Naive B cell (primary cell): ENCODE measurements at regions not wholly inside any gene's neighbourhood (a gene's known extent, or its start where the extent isn't known, plus 50 kb on each side); places are given as distances from the start of the nearest gene placed in this dataset.
A peak's percentile ranks its signal among the peaks of the same experiment; 100 is the strongest.
"Not testable (repeated sequence)": the region's sequence is repeated elsewhere in the genome, so short reads cannot be mapped to it uniquely, and the experiment has no call there.

ENCODE experiments used
- ATAC-seq, 2 donors: fragments of 150-1000 bp; cut with Tn5 transposase; 2 replicates each; pipeline ENCODE4 v1.10.0; 2021; ENCODE audit warnings: low read depth in 2 of 2, mild to moderate bottlenecking in 2 of 2, moderate library complexity in 2 of 2
- DNase-seq: peaks from one replicate; pipeline ENCODE4 v3.0.0; 2022
- H3K27ac Mint-ChIP-seq, 6 donors: one replicate each; pipeline ENCODE4 v1.8.0; 2020 to 2022; ENCODE audit warnings: mild to moderate bottlenecking in 6 of 6, mixed read lengths in 6 of 6, moderate library complexity in 5 of 6, inconsistent platforms in 2 of 6
- H3K27me3 Mint-ChIP-seq, 3 donors: one replicate each; pipeline ENCODE4 v1.8.0; 2021 to 2022; ENCODE audit warnings: mixed read lengths in 3 of 3, mild to moderate bottlenecking in 1 of 3
- H3K36me3 Mint-ChIP-seq, 2 donors: one replicate each; pipeline ENCODE4 v1.8.0; 2020 to 2022; ENCODE audit warnings: mixed read lengths in 2 of 2, inconsistent platforms in 1 of 2, mild to moderate bottlenecking in 1 of 2
- H3K4me1 Mint-ChIP-seq, 3 donors: one replicate each; pipeline ENCODE4 v1.8.0; 2020 to 2022; ENCODE audit warnings: mixed read lengths in 3 of 3, inconsistent platforms in 1 of 3, mild to moderate bottlenecking in 1 of 3, moderate library complexity in 1 of 3
- H3K4me3 Mint-ChIP-seq, 8 donors: one replicate each; pipeline ENCODE4 v1.8.0; 2020 to 2022; ENCODE audit warnings: mild to moderate bottlenecking in 8 of 8, mixed read lengths in 8 of 8, moderate library complexity in 8 of 8, inconsistent platforms in 2 of 8
- H3K9me3 Mint-ChIP-seq, 7 donors: one replicate each; pipeline ENCODE4 v1.8.0; 2020 to 2022; ENCODE audit warnings: mixed read lengths in 7 of 7, mild to moderate bottlenecking in 5 of 7, inconsistent platforms in 2 of 7, moderate library complexity in 1 of 7

DNA sequence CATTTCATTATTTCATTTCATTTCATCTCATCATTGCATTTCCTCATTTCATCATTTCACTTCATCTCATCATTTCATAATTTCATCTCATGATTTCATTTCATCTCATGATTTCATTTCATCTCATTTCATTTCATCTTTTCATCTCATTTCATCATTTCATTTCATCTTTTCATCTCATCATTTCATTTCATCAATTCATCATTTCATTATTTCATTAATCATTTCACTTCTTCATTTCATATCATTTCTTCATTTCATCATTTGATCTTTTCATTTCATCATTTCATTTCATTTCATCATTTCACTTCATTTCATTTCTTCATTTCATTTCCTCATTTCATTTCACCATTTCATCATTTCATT lies 176.8 kb downstream of the ZNF92 start:
- H3K27me3 Mint-ChIP-seq: peaks cover 0 to 15% (median 13%) of the 10 kb centered on the region in 3 donors
- H3K27ac Mint-ChIP-seq, H3K4me3 Mint-ChIP-seq, ATAC-seq, DNase-seq, H3K4me1 Mint-ChIP-seq, H3K9me3 Mint-ChIP-seq: not testable (repeated sequence)
- H3K36me3 Mint-ChIP-seq: peaks cover 0 to 15% of the 10 kb centered on the region in 2 donors

DNA sequence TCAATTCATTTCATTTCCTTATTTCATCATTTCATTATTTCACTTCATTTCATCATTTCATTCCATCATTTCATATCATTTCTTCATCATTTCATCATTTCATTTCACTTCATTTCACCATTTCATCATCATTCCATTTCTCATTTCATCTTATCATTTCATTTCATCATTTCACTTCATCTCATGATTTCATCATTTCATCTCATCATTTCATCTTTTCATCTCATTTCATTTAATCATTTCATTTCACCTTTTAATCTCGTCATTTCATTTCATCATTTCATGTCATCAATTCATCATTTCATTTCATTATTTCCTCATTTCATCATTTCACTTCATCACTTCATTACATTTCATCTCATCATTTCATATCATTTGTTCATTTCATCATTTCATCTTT lies 177.4 kb downstream of the ZNF92 start:
- not testable (repeated sequence) for H3K9me3 Mint-ChIP-seq, ATAC-seq, H3K4me1 Mint-ChIP-seq, DNase-seq
- Mint-ChIP-seq H3K27ac (peak overlapping the region in 2 of 6 donors; percentile 39 to 82), H3K4me3 (peak overlapping the region in 1 of 8 donors; percentile 5), H3K36me3 (peaks cover 0 to 15% of the 10 kb centered on the region in 2 donors), H3K27me3 (peaks cover 0 to 15% (median 13%) of the 10 kb centered on the region in 3 donors)

DNA sequence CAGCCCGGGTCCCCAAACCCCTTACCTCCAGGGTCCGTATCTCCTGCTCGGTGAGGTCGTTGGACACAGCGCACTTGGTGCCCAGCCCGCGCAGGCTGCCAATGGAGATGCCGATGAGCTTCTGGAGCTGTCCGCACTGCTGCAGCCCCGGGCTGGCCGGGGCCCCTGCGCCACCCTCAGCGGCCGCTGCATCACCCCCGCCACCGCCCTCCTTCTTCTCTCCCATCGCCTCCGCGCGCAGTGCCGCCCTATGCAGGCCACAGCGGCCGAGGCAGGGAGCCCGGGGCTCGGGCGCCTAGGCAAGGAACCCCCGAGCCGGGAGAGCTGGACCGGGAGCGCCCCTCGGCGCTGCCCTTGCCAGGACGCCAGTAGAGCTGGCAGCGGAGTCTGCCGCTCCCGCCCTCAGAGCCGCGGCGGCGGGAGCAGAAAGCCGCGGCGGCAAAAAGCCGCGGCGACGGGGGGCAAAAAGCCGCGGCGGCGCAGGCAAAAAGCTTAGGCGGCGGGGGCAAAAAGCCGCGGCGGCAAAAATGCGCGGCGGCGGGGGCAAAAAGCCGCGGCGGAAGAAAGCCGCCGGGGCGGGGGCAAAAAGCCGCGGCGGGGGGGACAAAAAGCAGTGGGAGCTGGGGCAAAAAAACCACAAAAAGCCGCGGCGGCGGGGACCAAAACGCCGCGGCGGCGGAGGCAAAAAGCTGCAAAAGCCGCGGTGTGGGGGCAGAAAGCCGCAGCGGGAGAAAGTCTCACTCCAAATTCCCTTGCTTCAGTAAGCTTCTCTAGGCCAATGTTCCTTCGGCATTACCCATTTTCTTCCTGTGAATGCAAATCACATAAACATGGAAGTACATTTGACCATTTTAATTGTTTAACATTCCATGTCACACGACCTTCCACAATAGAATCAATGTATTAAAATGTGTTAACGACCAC lies 181.2 kb downstream of the ZNF92 start:
- H3K27ac Mint-ChIP-seq, H3K9me3 Mint-ChIP-seq, DNase-seq, H3K4me1 Mint-ChIP-seq, H3K4me3 Mint-ChIP-seq, H3K36me3 Mint-ChIP-seq: not testable (repeated sequence)
- ATAC-seq: peak in 1 of 2 donors; percentile 28
- H3K27me3 Mint-ChIP-seq: peaks cover 4 to 13% (median 10%) of the 10 kb centered on the region in 3 donors

DNA sequence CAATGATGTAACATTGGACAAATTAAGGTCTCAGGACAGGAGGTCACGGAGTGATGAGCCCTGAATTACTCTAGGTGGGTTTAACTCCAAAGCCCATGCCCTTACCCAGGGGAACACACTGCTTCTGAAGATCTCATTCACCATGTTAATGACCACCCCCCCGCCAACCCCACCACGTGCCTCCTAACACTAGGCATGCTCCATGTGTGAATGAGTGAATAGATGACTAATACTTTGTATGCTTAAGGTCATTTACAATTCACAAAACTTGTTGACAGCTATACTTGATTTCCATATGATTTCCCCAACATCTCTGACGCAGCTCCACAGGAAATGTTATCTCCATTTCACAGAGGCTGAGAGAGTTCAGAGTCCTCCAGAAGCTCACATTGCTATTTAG lies 184.9 kb downstream of the ZNF92 start:
- not testable (repeated sequence) for H3K9me3 Mint-ChIP-seq, ATAC-seq, DNase-seq, H3K36me3 Mint-ChIP-seq, H3K27ac Mint-ChIP-seq, H3K4me1 Mint-ChIP-seq, H3K4me3 Mint-ChIP-seq
- peaks cover 4 to 10% (median 8%) of the 10 kb centered on the region in 3 donors for H3K27me3 Mint-ChIP-seq

DNA sequence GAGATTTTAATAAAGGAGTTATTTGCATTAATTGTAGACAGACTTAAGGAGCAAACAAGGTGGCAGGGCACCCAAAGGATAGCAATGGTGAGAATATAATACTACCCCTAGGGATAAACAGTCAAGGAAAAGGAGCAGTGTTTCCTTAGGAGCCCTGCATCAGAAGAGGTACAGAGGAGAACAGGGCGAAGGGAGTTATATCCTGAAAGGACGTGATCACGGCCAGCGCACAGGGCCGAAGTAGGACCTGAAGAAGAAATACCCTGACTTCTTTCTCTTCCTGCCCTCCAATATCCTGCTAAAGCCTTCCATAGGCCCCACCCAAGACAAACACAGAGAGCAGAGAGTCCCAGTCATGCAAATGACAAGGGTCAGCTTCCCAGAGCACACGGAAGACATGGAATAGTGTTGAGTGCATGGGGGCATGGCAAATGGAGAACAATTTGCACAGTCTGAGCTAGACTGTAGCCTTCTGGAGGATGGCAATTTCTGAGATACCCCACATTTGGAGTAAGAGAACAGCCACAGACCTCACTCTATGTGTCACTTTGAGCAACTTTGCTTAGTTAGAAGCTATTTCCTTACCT lies 188.2 kb downstream of the ZNF92 start:
- not testable (repeated sequence) for H3K27ac Mint-ChIP-seq, H3K4me1 Mint-ChIP-seq, ATAC-seq, H3K4me3 Mint-ChIP-seq, DNase-seq, H3K36me3 Mint-ChIP-seq, H3K9me3 Mint-ChIP-seq
- H3K27me3 Mint-ChIP-seq: peaks cover 4 to 10% (median 8%) of the 10 kb centered on the region in 3 donors

DNA sequence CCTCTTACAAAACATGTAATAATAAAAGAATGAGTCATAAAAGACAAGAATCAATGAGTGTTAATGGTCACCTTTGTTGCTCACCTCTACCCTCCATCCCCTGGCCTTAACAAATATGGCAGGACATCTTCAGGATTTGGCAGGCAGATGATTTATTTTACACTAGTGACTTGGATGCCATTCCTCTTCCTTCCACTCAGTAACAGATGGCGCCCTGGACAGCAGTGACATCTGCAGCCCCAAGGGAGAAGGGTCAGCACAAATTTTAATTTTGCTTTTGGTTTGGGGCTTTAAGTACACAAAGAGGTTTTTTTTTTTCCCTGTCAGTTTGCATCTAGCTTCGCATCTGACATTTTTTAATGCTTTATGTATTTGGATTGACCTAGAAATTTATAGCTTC lies 188.9 kb downstream of the ZNF92 start:
- H3K4me3 Mint-ChIP-seq, H3K27ac Mint-ChIP-seq, H3K36me3 Mint-ChIP-seq, H3K9me3 Mint-ChIP-seq, H3K4me1 Mint-ChIP-seq: not testable (repeated sequence)
- H3K27me3 Mint-ChIP-seq: peaks cover 4 to 10% (median 8%) of the 10 kb centered on the region in 3 donors
- ATAC-seq (peak; percentile 71 to 76), DNase-seq (peak; percentile 8)

DNA sequence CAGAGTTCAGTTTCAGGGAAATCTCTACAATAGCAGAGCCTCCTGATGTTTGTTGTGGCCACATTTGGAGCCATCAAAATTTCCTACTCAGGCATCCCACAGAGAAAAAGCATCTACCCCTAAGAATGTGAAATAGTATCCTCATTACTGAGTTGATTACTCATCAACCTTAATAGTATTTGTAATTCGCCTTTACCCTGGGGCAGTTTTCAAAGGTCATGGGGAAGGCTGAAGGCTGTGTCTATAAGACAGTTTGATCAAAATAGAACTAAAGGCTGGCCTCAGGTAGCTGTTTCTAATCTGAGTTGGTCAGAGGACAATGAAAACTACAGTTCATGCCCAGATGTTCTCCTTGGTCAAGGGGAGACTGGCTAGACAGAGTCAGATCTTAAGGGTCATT lies 189.7 kb downstream of the ZNF92 start:
- H3K36me3 Mint-ChIP-seq, H3K27ac Mint-ChIP-seq, ATAC-seq, DNase-seq, H3K9me3 Mint-ChIP-seq, H3K4me3 Mint-ChIP-seq, H3K4me1 Mint-ChIP-seq: not testable (repeated sequence)
- H3K27me3 Mint-ChIP-seq: peaks cover 4 to 10% (median 8%) of the 10 kb centered on the region in 3 donors

DNA sequence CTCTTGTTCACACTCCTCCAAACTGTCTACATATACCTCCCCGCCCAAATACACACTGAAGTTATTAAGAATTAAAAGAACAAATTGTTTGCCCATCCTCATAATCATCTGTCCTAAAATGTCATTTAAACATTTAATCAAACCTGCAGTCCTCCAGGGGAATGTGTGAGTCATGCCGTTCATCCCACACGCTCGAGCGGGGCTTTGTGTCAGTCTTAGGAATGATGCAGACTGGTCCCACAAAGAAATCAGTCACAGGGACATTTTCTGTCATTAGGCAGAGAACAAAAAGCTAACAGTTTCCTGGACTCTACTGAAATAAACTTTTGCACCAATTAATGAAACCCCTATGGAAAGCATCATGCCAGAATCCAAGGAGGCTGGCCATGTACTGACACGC lies 194.6 kb downstream of the ZNF92 start:
- H3K4me3 Mint-ChIP-seq, H3K4me1 Mint-ChIP-seq, H3K36me3 Mint-ChIP-seq, DNase-seq, H3K27me3 Mint-ChIP-seq, H3K27ac Mint-ChIP-seq, H3K9me3 Mint-ChIP-seq, ATAC-seq: not testable (repeated sequence)

DNA sequence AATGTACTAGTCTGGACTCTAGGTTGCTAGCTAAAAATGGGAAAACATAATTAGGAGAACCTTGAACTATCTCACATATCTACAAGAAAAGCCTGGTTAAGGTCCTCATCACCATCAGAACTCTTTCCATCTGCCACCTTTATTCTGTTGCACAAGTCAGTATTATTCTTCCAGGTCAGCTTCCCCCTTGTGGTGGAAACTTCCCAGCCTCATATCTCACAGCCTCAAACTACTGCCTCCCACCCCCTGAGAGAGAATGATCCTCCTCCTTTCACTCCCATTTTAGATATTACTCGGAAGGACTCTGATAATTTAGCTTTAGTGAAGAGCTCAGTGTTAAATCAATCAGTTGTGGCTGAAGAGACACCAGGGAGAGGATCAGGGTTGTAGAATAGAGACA lies 197.3 kb downstream of the ZNF92 start:
- H3K36me3 Mint-ChIP-seq, H3K4me1 Mint-ChIP-seq, H3K27ac Mint-ChIP-seq, H3K27me3 Mint-ChIP-seq, ATAC-seq, DNase-seq, H3K9me3 Mint-ChIP-seq, H3K4me3 Mint-ChIP-seq: not testable (repeated sequence)

DNA sequence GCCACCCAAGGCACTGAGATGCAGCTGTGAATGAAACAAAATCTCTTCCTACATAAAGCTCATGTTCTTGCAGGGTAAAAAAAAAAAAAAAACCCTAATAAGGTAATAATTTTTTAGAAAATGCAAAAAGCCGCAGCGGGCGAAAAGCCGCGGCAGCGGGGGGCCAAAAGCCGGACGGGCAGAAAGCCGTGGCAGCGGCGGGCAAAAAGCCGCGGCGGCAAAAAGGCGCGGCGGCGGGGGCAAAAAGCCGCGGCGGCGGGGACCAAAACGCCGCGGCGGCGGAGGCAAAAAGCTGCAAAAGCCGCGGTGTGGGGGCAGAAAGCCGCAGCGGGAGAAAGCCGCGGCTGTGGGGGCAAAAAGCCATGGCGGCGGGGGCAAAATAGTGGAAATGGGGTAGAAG lies 198.9 kb downstream of the ZNF92 start:
- peak in 1 of 2 donors; percentile 27 for ATAC-seq
- H3K36me3 Mint-ChIP-seq, H3K27me3 Mint-ChIP-seq, DNase-seq, H3K9me3 Mint-ChIP-seq, H3K27ac Mint-ChIP-seq, H3K4me1 Mint-ChIP-seq: not testable (repeated sequence)
- H3K4me3 Mint-ChIP-seq: peak overlapping the region in 5 of 8 donors; percentile 16 to 70 (median 50)

DNA sequence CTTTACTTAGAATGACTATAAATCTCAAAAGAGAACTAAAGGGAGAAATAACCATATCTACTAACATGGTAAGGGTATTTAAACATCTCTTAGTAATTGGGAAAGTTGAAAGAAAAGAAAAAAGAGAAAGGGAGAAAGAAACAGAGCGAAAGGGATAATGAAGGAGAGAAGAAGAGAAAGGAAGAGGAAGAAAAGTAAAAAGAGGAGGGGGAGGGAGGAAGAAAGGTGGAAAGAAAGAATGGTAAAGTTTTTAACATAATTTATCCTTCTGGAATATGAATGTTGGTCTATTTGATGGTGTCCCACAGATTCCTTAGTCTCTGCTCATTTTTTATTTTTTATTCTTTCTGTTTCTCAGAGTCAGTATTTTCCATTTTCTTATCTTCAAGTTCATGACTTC lies 202.7 kb downstream of the ZNF92 start:
- not testable (repeated sequence) for H3K9me3 Mint-ChIP-seq, H3K4me3 Mint-ChIP-seq, H3K27me3 Mint-ChIP-seq, H3K4me1 Mint-ChIP-seq, H3K36me3 Mint-ChIP-seq, ATAC-seq, DNase-seq, H3K27ac Mint-ChIP-seq

DNA sequence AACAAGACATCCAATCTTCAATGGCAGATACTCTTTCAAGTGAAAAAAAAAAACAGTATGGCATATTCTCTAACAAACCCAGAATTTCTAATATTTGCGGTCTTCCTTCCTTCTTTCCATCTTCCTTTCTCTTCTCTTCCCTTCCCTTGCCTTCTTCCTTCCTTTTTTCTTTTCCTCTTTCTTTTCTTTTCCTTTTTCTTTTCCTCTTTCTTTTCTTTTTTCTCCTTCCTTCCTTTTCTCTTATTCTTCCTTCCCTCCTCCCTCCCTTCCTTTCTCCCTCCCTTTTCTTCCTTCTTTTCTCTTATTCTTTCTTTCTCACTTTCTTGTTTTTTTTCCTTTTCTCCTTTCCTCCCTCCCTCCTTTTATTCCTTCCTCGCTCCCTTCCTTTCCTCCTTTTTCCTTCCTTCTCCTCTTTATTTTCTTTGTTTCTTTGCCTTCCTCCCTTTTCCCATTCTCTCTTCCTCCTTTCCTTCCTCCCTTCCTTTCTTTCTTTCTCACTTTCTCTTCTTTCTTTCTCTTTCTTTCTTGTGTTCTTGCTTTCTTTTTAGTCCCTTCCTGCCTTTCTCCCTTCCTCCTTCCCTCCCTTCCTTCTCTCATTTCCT lies 209.0 kb downstream of the ZNF92 start:
- H3K27ac Mint-ChIP-seq, H3K36me3 Mint-ChIP-seq, H3K27me3 Mint-ChIP-seq, H3K4me1 Mint-ChIP-seq, H3K4me3 Mint-ChIP-seq, DNase-seq, H3K9me3 Mint-ChIP-seq, ATAC-seq: not testable (repeated sequence)

DNA sequence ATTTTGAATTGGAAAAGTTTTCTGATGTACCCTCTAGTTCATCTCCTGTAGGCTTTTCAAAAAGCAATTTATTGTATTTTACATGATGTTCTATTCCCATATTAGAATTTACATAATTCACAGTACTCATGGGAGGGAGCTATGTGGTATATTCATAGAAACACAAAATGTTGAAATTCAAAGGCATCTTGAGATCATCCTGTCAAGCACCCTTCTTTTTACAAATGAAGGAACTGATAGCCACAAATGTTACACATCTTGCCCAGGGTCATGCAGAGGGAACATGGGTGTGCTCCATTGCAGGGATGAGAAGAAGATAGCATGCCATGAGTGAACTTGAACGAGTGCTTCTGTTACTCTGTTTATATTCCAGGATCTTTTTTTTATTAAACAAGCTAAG lies 228.8 kb downstream of the ZNF92 start:
- ATAC-seq, H3K4me1 Mint-ChIP-seq, H3K4me3 Mint-ChIP-seq, H3K36me3 Mint-ChIP-seq, H3K9me3 Mint-ChIP-seq, DNase-seq, H3K27ac Mint-ChIP-seq: not testable (repeated sequence)
- peaks cover 34 to 56% (median 49%) of the 10 kb centered on the region in 3 donors for H3K27me3 Mint-ChIP-seq

DNA sequence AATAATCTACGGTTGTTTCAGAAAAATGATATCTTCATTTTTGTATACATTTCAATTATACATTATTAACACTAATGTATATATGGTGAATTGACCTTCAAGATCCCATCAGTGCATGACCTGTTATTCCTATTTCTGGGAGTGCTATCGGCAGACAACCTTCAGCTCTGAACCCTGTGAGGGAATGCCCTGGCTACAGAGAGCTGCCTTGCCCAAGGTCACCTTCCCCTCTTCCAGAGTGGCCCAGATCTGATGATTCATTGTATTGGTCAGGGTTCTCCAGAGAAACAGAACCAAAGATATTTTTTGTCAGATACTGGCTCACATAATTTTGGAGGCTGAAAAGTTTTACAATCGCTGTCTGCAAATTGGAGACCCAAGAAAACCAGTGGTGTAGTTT lies 235.5 kb downstream of the ZNF92 start:
- no peak for DNase-seq
- Mint-ChIP-seq H3K9me3 (no peaks in the 10 kb centered on the region), H3K4me1 (no peaks in the 10 kb centered on the region), H3K36me3 (peaks cover 0 to under 1% of the 10 kb centered on the region in 2 donors), H3K27ac (no peak overlapping the region), H3K27me3 (peaks cover 33 to 36% (median 35%) of the 10 kb centered on the region in 3 donors), H3K4me3 (no peak overlapping the region)
- no peak for ATAC-seq
